HepG2 (cell line): ENCODE measurements at regions not wholly inside any gene's neighbourhood (a gene's known extent, or its start where the extent isn't known, plus 50 kb on each side); places are given as distances from the start of the nearest gene placed in this dataset.
A peak's percentile ranks its signal among the peaks of the same experiment; 100 is the strongest.

Experiments
- ATAC-seq: fragments of 200-7000 bp; cut with Tn5 transposase; 3 replicates; pipeline ENCODE4 v1.9.1; 2020; ENCODE audit warnings: mild to moderate bottlenecking, moderate library complexity
- BruUV-seq: library from RNA; stranded (reverse); fragments of 400-500 nt; replicated peaks from 2 replicates; lab custom pipeline; 2021; lab: Mats Ljungman, UMichigan
- CTCF ChIA-PET: fragments of 300-600 bp; formaldehyde crosslinking; extraction: SDS; loops from one replicate; lab custom pipeline; 2021; ENCODE audit warnings: low total read pairs, inconsistent platforms, low intra/inter-chr PET ratio; lab: Yijun Ruan, JAX
- POLR2A ChIA-PET: fragments of 350-600 bp; sonication (Branson Sonifier 250); formaldehyde crosslinking; loops from one replicate; lab custom pipeline; 2020; ENCODE audit warnings: antibody characterized with exemption, inconsistent platforms; lab: Yijun Ruan, JAX
- DNase-seq: peaks from one replicate; pipeline ENCODE4 v3.0.0-alpha.2; 2015; ENCODE audit warnings: low spot score
- FAIRE-seq: peaks from 3 replicates; lab custom pipeline; 2011; peaks lifted over from hg19 to GRCh38; lab: Jason Lieb, UNC
- H2AFZ ChIP-seq: one replicate; pipeline ENCODE4 v1.6.1; 2011; ENCODE audit warnings: low read length, inconsistent platforms
- H3K27ac ChIP-seq: fragments of 300-600 bp; 3 replicates; pipeline ENCODE4 v1.8.0; 2011; ENCODE audit warnings: mixed run types, mild to moderate bottlenecking, mixed read lengths, low read length, inconsistent platforms; ENCODE audit not compliant: insufficient read depth; ENCODE audit errors: extremely low read length
- H3K27me3 ChIP-seq, 2 experiments: fragments of 200-600 bp in 1 of 2; 2 replicates in 1 of 2; 3 replicates in 1 of 2; pipeline versions ENCODE4 v1.6.0 to v1.8.0; 2011; ENCODE audit warnings: low read length in 2 of 2, mild to moderate bottlenecking in 2 of 2, moderate library complexity in 2 of 2, inconsistent platforms in 1 of 2; ENCODE audit not compliant: insufficient read depth in 2 of 2, control insufficient read depth in 1 of 2
- H3K36me3 ChIP-seq, 2 experiments: fragments of 200-600 bp in 1 of 2; replicated peaks in 1 of 2; 2 replicates in 1 of 2; 3 replicates in 1 of 2; pipeline versions ENCODE4 v1.5.1 to v1.8.0; 2011; ENCODE audit warnings: low read length in 2 of 2, inconsistent platforms in 1 of 2; ENCODE audit not compliant: insufficient read depth in 2 of 2, control insufficient read depth in 1 of 2
- H3K4me1 ChIP-seq: 2 replicates; pipeline ENCODE4 v1.5.1; 2012; ENCODE audit warnings: low read length, inconsistent platforms; ENCODE audit not compliant: insufficient read depth
- H3K4me2 ChIP-seq: 2 replicates; pipeline ENCODE4 v1.6.0; 2011; ENCODE audit warnings: low read depth, low read length, inconsistent platforms
- H3K4me3 ChIP-seq, 3 experiments: fragments of 200-600 bp in 1 of 3; sonication (generic), shearing (Covaris generic) in 1 of 3; replicated peaks in 1 of 3; 2 replicates each; pipeline ENCODE4 v1.5.1; 2011 to 2016; ENCODE audit warnings: low read length in 3 of 3, inconsistent platforms in 2 of 3, low read depth in 2 of 3, mild to moderate bottlenecking in 2 of 3, control low read depth in 1 of 3, mixed read lengths in 1 of 3; ENCODE audit not compliant: insufficient read depth in 1 of 3
- H3K79me2 ChIP-seq: one replicate; pipeline ENCODE4 v1.6.1; 2011; ENCODE audit warnings: low read length, inconsistent platforms; ENCODE audit not compliant: insufficient read depth
- H3K9ac ChIP-seq: 2 replicates; pipeline ENCODE4 v1.6.0; 2011; ENCODE audit warnings: mild to moderate bottlenecking, low read depth, low read length, inconsistent platforms; ENCODE audit not compliant: insufficient read depth
- H3K9me3 ChIP-seq: 2 replicates; pipeline ENCODE4 v1.5.1; 2012; ENCODE audit warnings: mild to moderate bottlenecking, low read length
- H4K20me1 ChIP-seq: 2 replicates; pipeline ENCODE4 v1.6.0; 2011; ENCODE audit warnings: inconsistent platforms, mild to moderate bottlenecking, low read length, moderate library complexity; ENCODE audit not compliant: insufficient read depth
- CTCF ChIP-seq: sonication (generic); formaldehyde crosslinking; IDR thresholded peaks from 2 replicates; pipeline ENCODE4 v1.5.0; 2020; ENCODE audit warnings: mild to moderate bottlenecking, missing genetic modification reagents, moderate library complexity
- EP300 ChIP-seq, 3 experiments: sonication (generic) in 1 of 3; formaldehyde crosslinking in 1 of 3; IDR thresholded peaks; 2 replicates each; pipeline versions ENCODE4 v1.5.1 to v1.6.1; 2011 to 2020; ENCODE audit warnings: low read depth in 2 of 3, low read length in 2 of 3, borderline replicate concordance in 1 of 3, improper control_type of control experiment in 1 of 3, mild to moderate bottlenecking in 1 of 3, missing genetic modification reagents in 1 of 3, moderate library complexity in 1 of 3
- FOXJ3 ChIP-seq: sonication (generic); formaldehyde crosslinking; IDR thresholded peaks from 2 replicates; pipeline ENCODE4 v1.4.0; 2020; ENCODE audit warnings: missing genetic modification reagents, mild to moderate bottlenecking, borderline replicate concordance
- GZF1 ChIP-seq: sonication (generic); formaldehyde crosslinking; IDR thresholded peaks from 2 replicates; pipeline ENCODE4 v1.5.1; 2020; ENCODE audit warnings: mild to moderate bottlenecking, missing genetic modification reagents
- NKX3-1 ChIP-seq: sonication (generic); formaldehyde crosslinking; IDR thresholded peaks from 2 replicates; pipeline ENCODE4 v1.5.0; 2020; ENCODE audit warnings: missing genetic modification reagents
- PITX1 ChIP-seq: sonication (generic); formaldehyde crosslinking; IDR thresholded peaks from 2 replicates; pipeline ENCODE4 v1.5.1; 2020; ENCODE audit warnings: mild to moderate bottlenecking, missing genetic modification reagents
- STAG1 ChIP-seq: sonication (generic); formaldehyde crosslinking; IDR thresholded peaks from 2 replicates; pipeline ENCODE4 v1.4.0; 2020; ENCODE audit warnings: missing genetic modification reagents
- WIZ ChIP-seq: sonication (generic); formaldehyde crosslinking; IDR thresholded peaks from 2 replicates; pipeline ENCODE4 v1.5.1; 2020; ENCODE audit warnings: mild to moderate bottlenecking, missing genetic modification reagents
- ZNF136 ChIP-seq: sonication (generic); formaldehyde crosslinking; IDR thresholded peaks from 2 replicates; pipeline ENCODE4 v1.8.1; 2022; ENCODE audit warnings: low read depth, mild to moderate bottlenecking, moderate library complexity, missing genetic modification reagents
- ZNF33A ChIP-seq: sonication (generic); formaldehyde crosslinking; IDR thresholded peaks from 2 replicates; pipeline ENCODE4 v1.5.1; 2020; ENCODE audit warnings: missing genetic modification reagents, mild to moderate bottlenecking, moderate library complexity, borderline replicate concordance
- ZNF672 ChIP-seq: sonication (generic); formaldehyde crosslinking; IDR thresholded peaks from 2 replicates; pipeline ENCODE4 v1.8.1; 2022; ENCODE audit warnings: missing genetic modification reagents
- ZNF691 ChIP-seq: sonication (generic); formaldehyde crosslinking; IDR thresholded peaks from 2 replicates; pipeline ENCODE4 v1.4.0; 2020; ENCODE audit warnings: missing genetic modification reagents, low read depth, mild to moderate bottlenecking, borderline replicate concordance
- ZNF7 ChIP-seq: IDR thresholded peaks from 2 replicates; pipeline ENCODE4 v1.6.1; 2016; ENCODE audit warnings: missing biosample characterization, missing genetic modification reagents
- whole genome bisulfite sequencing: methylation state at CpG from one replicate; pipeline ENCODE4 v1.1.6; 2017; ENCODE audit warnings: low lambda C conversion rate; 5-methylcytosine and 5-hydroxymethylcytosine counted together
- in situ Hi-C: cut with HindIII; loops from 2 replicates; pipeline ENCODE4 v1.10.0; 2017; ENCODE audit warnings: low pct_unique_long_range_greater_than_20kb; ENCODE audit not compliant: extremely low pct_ligation_motif_present
- intact Hi-C: fragments of 100-400 bp; cut with micrococcal nuclease; formaldehyde crosslinking; loops from one replicate; pipeline ENCODE4 v1.10.0; 2022; ENCODE audit not compliant: unreplicated experiment

- ATAC-seq (no peak), DNase-seq (no peak), FAIRE-seq (no peak)
- H3K4me2 ChIP-seq: no peak overlapping the region
- H3K4me3 ChIP-seq: no peak overlapping the region
- H3K4me1 ChIP-seq: no peaks in the 10 kb centered on the region
- ChIA-PET POLR2A (no interaction called here), CTCF (no interaction called here)
- TF ChIP-seq PITX1 (CRISPR knock-in tag) (no peak), FOXJ3 (no peak), ZNF33A (CRISPR knock-in tag) (no peak), STAG1 (0 out of 2 replicates have a peak, but pooled peaks have one; percentile 7), GZF1 (CRISPR knock-in tag) (no peak), CTCF (0 out of 2 replicates have a peak, but pooled peaks have one; percentile 8), NKX3-1 (no peak), ZNF136 (CRISPR knock-in tag) (no peak), ZNF691 (CRISPR knock-in tag) (no peak), WIZ (CRISPR knock-in tag) (no peak), ZNF672 (no peak), EP300 (IDR thresholded peaks at IDR 0.05; ENCODE audit: low read depth in 2 of 2, low read length in 2 of 2) (no peak), EP300 (CRISPR knock-in tag; IDR thresholded peaks at IDR 0.05; ENCODE audit: borderline replicate concordance) (no peak), ZNF7 (CRISPR knock-in tag) (no peak)
- intact Hi-C loops (no loop called here), in situ Hi-C loops (no loop called here)
- 39% methylated on average over 13 of the region's 13 CpGs for WGBS
- no TSS peak for BruUV-seq
- H3K36me3 ChIP-seq: no peaks in the 10 kb centered on the region
- H3K79me2 ChIP-seq: no peaks in the 10 kb centered on the region
- no peaks in the 10 kb centered on the region for H3K9me3 ChIP-seq
- no peak overlapping the region for H3K27ac ChIP-seq
- peaks cover 2 to 65% of the 10 kb centered on the region in 2 experiments; a peak in 4 of 5 replicates for H3K27me3 ChIP-seq
- H4K20me1 ChIP-seq: no peaks in the 10 kb centered on the region
- H3K9ac ChIP-seq: no peak overlapping the region
- no peak overlapping the region for H2AFZ ChIP-seq
These were observed 172.2 kb downstream of the CDC5L start for GRCh38 chr6:44559486-44560270.
